GM23338 (cell line): ENCODE measurements at regions not wholly inside any gene's neighbourhood (a gene's known extent, or its start where the extent isn't known, plus 50 kb on each side); places are given as distances from the start of the nearest gene placed in this dataset.

Experiments used
- CREB1 ChIP-seq: fragments of 250-450 bp; sonication (Bioruptor Pico); IDR thresholded peaks from 2 replicates; pipeline ENCODE4 v1.5.0; 2020; ENCODE audit warnings: low read depth, mild to moderate bottlenecking, moderate library complexity
- CTCF ChIP-seq, 2 experiments: fragments of 200-600 bp in 1 of 2; sonication (generic) in 1 of 2; conservative IDR thresholded peaks; 2 replicates each; pipeline versions ENCODE4 v1.5.1 to v1.6.1; 2016 to 2017; ENCODE audit warnings: antibody characterized with exemption in 2 of 2, low read depth in 2 of 2, mild to moderate bottlenecking in 2 of 2, moderate library complexity in 1 of 2
- EZH2 ChIP-seq: fragments of 200-600 bp; sonication (generic); IDR thresholded peaks from one replicate; pipeline ENCODE4 v1.8.0; 2017; ENCODE audit warnings: antibody characterized with exemption, mild to moderate bottlenecking, low read depth; ENCODE audit not compliant: unreplicated experiment
- EZH2phosphoT487 ChIP-seq: fragments of 200-600 bp; sonication (generic); IDR thresholded peaks from one replicate; pipeline ENCODE4 v1.8.1; 2018; ENCODE audit warnings: antibody characterized with exemption; ENCODE audit not compliant: unreplicated experiment
- NANOG ChIP-seq: IDR thresholded peaks from 2 replicates; pipeline ENCODE4 v1.6.1; 2016; ENCODE audit warnings: antibody characterized with exemption, borderline replicate concordance
- POLR2AphosphoS5 ChIP-seq: IDR thresholded peaks from 2 replicates; pipeline ENCODE4 v1.6.1; 2016; ENCODE audit warnings: antibody characterized with exemption, low read depth
- REST ChIP-seq: IDR thresholded peaks from one replicate; pipeline ENCODE4 v1.6.1; 2018; ENCODE audit warnings: antibody characterized with exemption; ENCODE audit not compliant: unreplicated experiment
- STAT1 ChIP-seq: IDR thresholded peaks from one replicate; pipeline ENCODE4 v1.6.1; 2016; ENCODE audit warnings: antibody characterized with exemption; ENCODE audit not compliant: unreplicated experiment
- ZNF331 ChIP-seq: fragments of 250-450 bp; sonication (Bioruptor Pico); IDR thresholded peaks from 2 replicates; pipeline ENCODE4 v1.5.0; 2020; ENCODE audit warnings: low read depth, mild to moderate bottlenecking, moderate library complexity

- TF ChIP-seq CTCF (conservative IDR thresholded peaks at IDR 0.05; ENCODE audit: low read depth in 2 of 2) = no peak
- no peak for TF ChIP-seq EZH2phosphoT487
- TF ChIP-seq CREB1 (CRISPR knock-in tag) = no peak
- no peak for TF ChIP-seq NANOG
- TF ChIP-seq EZH2 = no peak
- TF ChIP-seq REST = no peak
- no peak for TF ChIP-seq ZNF331 (CRISPR knock-in tag)
- no peak for TF ChIP-seq POLR2AphosphoS5
- TF ChIP-seq STAT1 = no peak
Measured at GRCh38 chr12:58321414-58321813, 380.0 kb downstream of the ATP23 start.
